NCI-H2171 treated with DMSO at 0.1 percent for 48 hours (cell line): ENCODE measurements at regions not wholly inside any gene's neighbourhood (a gene's known extent, or its start where the extent isn't known, plus 50 kb on each side); places are given as distances from the start of the nearest gene placed in this dataset.
A peak's percentile ranks its signal among the peaks of the same experiment; 100 is the strongest.
"Not testable (repeated sequence)": the region's sequence is repeated elsewhere in the genome, so short reads cannot be mapped to it uniquely, and the experiment has no call there.

Experiments used
- DNase-seq: peaks from one replicate; lab custom pipeline; 2025; lab: John Stamatoyannopoulos, UW

DNA sequence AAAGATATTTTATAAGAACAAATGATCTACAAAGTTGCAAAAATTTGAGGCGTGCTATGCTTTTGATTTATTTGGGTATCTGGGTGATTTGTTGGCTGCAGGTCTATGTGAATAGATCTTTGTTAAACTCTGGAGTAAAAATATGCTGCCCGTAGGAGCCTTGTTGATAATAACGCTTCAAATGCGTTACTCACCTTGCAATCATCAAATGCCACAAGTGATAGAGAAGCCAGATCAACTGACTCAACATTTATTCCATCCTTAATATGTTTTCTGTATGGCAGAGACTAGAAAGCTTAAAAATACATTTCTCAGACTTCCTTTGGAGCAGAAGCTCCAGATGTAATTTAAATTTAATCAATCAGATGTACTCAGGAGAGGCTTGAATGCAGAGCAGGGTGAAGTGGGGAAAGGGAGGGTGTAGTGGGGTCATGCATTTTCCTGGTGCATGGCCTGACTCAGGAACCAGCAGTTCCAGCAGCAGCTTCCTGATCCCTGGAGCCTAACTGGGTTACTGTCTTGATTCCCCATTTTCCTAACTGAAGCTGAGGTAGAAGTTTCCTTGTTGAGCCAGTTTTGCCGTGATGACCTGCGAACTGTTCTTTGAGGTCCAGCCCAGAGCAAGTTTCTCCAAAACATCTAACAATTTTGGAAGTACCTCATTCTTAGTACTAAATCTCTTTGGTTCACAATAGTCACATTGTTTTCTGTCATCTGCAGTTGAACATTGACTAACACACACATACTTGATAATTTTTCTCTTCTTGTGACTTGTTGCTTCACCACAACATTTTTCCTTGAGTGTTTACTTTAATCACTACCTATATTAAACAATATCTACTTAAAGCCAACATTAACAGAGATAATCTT, 284.7 kb upstream of the CWC22 start:
- no peak for DNase-seq

DNA sequence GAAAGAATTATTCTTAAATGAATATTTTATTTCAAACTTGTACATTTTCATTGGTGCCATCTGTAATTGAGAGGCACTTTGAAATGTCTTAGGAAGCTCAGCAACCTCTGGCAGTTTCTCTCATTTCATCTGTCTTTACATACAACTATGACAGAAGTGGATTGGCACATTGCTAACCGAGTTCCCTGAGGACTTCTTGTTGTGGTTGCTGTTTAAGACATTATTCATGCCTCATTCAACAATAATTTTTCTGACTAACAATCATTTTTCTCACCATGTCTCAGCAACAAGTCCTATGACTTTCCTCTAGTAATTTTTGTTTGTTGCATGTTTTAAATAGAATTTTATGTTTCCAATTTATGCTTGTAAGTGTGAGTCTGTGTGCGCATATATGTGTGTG, 284.0 kb upstream of the CWC22 start:
- peak; percentile 54 for DNase-seq

DNA sequence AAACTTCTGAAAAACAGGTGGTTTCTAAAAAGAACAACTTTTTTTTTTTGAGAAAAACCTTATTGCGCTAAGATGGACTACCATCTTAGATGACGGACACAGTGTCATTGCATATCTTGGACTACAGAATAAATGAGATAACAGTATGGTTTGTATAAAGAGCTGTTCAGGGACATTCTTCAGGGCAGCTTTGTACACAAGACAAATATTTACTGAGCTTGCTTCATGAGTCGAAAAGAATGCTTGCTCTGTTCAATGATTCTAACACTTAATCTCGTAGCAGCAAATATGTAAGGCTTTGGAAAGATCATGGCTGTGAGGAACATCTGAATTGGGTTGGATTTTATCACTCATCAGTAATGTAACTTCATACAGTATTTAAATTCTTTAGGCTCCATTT, 282.5 kb upstream of the CWC22 start:
- no peak for DNase-seq

DNA sequence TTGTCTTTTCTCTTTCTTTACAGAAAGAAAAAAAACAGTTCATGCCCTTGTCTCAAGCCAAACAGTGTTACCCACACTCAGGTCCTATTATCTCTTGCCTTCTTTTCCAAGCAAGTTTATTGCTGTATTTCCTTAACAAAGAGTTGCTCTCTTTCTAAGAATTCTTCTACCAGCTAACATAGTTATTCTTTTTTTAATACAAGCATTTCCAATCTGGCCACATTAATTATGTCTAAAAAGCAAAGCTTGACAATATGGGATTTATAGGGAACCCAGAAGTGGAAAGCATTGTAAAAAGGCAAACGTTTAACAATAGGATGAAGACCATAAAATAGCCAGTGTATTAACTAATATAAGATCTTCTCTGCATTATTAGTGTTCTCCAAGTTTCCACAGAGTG, 272.5 kb upstream of the CWC22 start:
- DNase-seq = no peak

DNA sequence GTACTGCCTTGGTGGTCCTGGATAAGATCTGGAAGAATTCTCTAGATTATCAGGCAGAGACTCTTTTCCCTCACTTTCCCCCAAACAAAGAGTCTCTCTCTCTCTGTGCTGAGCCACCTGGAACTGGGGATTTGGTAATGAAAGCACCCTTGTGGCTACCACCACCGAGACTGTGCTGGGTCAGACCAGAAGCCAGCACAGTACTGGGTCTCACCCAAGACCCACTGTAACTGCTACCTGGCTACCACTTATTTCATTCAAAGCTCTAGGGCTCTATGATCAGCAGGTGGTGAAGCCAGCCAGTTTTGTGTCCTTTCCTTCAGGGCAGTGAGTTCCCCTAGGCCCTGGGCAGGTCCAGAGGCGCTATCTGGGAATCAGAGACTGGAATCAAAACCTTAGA, 269.6 kb upstream of the CWC22 start:
- no peak for DNase-seq

DNA sequence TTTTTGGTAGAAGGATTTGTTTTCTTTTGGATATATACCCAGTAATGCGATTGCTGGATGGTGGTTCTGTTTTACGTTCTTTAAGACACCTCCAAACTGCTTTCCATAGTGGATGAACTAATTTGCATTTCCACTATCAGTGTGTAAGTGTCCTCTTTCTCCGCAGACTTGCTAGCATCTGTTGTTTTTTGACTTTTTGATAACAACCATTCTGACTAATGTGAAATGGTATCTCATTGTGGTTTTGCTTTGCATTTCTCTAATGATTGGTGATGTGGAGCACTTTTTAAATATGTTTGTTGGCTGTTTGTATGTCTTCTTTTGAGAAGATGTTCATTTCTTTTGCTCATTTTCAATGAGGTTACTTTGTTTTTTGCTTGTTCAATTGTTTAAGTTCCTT, 260.9 kb upstream of the CWC22 start:
- no peak for DNase-seq

DNA sequence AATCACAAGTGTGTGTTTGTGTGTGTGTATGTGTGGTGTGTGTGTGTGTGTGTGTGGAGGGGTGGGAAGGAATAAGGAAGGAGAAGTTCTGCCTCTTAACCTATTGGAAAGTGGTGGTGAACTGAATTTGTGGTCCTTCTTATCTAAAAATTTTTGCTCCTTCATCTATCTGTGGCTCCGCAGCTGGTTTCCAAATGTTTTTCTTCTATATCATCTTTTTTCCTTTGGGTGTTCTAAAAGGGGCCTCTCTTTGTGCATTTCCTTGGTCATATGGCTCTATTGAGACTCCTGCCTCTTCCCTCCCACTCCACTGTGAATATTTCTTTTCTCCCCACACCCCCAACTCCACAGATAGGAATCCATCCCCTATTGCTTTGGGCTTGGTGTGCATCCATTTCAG, 254.9 kb upstream of the CWC22 start:
- no peak for DNase-seq

DNA sequence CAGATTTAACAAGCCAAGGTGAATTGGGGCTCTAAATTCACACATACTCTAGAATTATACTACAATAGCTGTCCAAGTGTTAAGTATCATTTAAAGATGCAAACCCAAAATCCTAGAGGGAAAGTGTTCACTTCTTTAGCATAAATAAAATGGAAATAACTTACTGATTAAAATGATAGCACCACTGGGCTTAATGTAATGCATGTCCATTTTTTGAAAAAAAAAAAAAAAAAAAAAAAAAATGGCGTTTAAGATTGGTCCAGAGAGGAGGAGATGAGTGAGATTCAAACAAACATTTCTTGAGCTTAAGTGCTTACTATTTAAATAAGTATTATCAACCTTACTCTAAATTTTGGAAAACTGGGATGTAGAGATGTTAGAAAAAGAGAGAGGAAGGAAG, 251.5 kb upstream of the CWC22 start:
- no peak for DNase-seq

DNA sequence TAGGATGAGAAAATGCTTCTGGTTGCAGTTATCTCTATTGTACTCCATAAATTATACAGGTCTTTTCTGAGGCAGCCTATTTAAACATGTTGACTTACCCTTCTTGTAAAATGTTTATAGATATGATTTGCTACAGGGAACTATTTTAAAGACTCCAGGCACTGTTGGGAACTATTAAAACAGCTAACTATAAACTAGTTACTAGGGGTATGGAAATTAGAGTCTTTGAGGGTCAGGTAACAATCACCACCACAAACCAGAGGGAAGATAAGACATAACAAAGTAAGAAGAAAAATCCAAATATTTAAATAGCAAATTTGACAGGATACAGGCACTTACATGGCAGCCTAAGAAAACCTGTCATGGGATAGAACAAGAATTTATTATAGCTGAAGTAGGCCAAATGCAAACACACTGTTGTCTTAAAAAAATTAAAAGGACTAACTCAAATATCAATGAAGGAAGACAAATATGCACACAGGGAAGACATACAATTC, 251.0 kb upstream of the CWC22 start:
- DNase-seq = no peak

DNA sequence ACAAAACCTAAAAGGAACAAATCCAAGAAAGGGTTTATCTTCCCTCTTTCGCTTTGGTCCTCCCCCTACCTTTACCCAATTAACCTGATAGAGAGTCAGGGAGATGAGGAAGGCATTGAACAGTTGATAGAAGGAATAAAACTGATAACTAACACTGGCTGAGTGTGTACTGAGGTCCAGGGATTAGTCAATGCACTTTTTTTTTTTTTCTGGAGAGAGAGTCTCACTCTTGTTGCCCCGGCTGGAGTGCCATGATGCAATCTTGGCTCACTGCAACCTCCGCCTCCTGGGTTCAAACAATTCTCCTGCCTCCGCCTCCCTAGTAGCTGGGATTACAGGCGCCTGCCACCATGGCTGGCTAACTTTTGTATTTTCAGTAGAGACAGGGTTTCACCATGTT, 250.2 kb upstream of the CWC22 start:
- DNase-seq = no peak

DNA sequence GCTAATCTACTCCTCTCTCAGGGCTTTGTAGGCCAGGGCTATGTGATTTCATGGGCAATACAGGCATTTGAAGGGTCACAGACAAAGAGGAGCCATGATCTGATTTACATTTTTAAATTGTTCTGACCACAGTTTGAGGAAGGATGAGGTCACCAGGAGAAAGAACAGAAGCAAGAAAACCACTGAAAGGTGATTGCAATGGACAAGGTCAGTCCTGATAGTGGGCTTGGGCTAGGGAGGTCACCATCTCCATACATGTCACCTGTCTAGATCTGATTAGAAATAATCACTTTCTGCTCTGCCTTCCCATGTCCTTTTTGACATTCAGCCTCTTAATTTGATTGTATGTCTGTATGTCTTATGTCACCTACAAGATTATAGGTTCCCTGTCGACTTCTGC, 248.9 kb upstream of the CWC22 start:
- no peak for DNase-seq

DNA sequence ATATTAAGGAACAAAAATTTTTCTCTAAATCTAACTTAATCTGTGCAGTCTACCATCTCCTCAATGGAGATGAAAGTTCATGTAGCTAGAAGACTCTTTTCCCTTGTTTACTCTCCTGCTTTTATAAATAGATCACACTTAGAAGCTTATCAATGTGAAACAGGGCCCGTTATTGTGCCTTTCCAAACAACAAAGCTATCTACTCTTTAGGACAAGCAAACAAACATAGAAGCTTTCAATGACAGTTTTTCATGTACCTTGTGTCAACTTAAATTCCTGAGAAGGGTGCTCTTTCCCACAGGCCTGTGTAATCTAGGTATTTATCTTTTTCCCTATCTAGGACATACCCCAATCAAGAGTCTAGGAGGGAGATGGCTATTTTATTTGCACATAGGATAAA, 247.8 kb upstream of the CWC22 start:
- no peak for DNase-seq

DNA sequence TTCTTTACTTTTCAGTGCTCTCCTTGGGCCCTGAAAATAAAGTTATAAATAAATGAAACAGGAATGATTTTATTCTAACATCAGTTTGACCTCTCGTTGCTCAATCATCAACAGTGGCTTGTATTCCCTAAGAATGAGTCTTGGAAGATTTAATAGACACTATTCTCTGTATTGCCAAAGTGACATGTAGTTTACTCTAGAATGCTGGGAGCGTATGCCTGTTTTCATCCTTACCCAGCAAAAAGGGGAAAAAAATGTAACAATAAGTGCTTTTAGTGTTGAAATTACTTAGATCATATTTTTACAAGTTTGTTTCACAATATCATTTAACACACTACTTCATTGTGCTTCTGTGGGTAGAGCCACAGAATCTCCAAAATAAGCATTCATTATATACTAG, 240.6 kb upstream of the CWC22 start:
- no peak for DNase-seq

DNA sequence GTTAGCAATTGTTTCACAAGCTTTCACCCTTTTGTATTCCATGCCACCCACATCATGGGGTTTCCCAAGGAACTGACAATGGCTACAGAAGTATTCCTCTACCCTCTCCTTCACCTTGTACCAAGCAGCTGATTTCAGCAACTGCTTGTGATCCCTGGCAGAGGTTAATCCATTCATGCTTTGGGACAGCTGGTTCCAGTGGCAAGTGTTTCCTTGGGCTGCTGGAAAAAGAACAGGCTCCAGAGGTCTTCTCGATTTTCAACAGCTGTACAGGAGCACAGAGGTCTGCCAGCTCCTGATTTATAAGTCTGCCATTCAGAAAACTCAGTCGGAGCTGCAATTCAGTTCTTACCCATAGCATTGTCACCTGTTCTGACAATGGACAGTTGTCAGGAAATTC, 239.2 kb upstream of the CWC22 start:
- DNase-seq = peak; percentile 39

DNA sequence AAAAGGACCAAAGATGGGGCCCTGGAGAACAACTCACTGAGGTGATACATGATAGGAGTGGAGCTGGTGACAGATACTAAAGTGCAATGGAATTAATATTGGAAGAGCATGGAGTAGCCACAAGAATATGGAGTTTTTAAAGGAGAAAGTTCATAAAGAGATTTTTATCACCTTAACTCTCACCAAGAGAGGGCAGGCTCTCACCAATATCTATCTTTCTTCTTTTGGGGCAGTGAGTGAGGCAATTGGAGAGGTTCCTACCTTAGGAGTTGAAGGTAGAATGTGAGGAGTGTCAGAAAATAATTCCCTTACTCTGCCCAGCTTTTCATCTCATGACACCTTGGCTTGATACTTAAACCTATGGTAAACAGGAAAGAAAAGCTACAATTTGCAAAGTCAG, 233.7 kb upstream of the CWC22 start:
- peak; percentile 9 for DNase-seq

DNA sequence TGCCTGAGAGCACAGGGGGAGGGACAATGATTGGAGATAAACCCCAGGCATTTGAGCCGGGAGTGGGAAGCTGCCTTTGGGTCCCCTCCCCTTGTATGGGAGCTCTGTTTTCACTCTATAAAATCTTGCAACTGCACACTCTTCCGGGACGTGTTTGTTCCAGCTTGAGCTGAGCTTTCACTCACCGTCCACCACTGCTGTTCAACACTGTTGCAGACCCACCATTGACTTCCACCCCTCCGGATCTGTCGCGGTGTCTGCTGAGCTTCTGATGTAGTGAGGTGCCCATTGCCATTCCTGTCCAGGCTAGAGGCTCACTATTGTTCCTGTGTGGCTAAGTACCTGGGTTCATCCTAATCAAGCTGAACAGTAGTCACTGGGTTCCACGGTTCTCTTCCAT, 231.6 kb upstream of the CWC22 start:
- no peak for DNase-seq

DNA sequence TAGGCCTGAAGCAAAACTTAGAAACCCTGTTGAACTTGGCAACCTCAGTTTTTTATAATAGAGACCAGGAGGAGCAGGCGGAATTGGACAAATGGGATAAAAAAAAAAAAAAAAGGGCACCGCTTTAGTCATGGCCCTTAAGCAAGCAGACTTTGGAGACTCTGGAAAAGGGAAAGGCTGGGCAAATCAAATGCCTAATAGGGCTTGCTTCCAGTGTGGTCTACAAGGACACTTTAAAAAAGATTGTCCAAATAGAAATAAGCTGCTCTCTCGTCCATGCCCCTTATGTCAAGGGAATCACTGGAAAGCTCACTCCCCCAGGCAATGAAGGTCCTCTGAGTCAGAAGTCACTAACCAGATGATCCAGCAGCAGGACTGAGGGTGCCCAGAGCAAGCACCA, 229.0 kb upstream of the CWC22 start:
- not testable (repeated sequence) for DNase-seq

DNA sequence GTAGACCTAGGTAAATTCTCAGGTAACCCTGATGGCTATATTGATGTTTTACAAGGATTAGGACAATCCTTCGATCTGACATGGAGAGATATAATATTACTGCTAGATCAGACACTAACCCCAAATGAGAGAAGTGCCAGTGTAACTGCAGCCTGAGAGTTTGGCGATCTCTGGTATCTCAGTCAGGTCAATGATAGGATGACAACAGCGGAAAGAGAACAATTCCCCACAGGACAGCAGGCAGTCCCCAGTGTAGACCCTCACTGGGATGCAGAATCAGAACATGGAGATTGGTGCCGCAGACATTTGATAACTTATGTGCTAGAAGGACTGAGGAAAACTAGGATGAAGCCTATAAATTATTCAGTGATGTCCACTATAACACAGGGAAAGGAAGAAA, 228.4 kb upstream of the CWC22 start:
- not testable (repeated sequence) for DNase-seq

DNA sequence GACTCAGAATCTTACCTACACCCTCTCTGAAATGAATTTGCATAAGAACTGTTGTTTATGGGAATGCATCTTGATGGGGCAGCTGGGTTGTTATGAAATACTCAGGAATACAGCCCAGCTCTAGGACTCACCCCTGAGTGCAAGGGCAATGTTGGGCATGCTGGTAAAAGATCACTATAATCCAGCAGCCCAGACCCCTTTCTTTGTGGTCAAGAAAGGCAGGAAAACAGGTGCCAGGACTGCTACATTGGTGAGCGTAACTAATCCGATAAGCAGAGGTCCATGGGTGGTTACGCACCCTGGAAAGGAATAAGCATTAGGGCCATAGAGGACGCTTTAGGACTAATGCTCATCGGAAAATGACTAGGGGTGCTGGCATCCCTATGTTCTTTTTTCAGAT, 227.9 kb upstream of the CWC22 start:
- not testable (repeated sequence) for DNase-seq

DNA sequence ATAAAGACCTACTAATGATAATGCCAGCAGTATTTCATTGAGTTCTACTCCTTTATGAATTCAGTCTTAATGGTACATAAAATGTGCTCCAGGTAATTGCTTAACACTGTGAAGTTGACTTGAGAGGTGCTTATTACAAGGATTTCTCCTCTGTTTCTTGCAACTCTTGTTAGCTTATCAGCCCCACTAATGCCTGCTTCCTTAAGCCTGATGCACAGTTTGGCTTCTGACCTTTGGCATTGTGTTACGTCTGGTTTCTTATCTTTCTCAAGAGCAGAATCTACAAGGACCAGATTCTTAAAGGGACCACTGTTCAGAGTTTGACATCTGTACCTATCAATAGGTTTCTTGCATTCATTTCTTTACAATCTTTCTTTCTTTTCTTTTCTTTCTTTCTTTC, 223.9 kb upstream of the CWC22 start:
- DNase-seq = no peak

DNA sequence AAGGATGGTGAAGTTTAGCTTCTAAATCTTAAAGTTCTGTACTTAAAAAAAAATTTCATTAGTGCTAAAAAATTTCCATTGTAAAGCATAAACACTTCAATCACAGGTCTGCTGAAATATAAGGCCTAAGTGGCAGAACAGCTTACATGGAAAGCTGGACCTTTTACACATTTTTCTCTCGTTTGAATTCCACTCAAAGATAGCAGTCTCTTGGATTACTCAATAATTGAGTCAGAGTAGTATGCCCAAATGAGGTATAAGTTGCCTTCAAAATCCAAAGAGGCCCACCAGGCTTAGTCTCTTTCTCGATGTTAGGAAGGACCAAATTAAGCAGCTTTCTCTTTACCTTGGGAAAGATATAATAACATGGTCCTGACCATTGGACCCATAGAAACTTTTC, 220.4 kb upstream of the CWC22 start:
- DNase-seq = no peak

DNA sequence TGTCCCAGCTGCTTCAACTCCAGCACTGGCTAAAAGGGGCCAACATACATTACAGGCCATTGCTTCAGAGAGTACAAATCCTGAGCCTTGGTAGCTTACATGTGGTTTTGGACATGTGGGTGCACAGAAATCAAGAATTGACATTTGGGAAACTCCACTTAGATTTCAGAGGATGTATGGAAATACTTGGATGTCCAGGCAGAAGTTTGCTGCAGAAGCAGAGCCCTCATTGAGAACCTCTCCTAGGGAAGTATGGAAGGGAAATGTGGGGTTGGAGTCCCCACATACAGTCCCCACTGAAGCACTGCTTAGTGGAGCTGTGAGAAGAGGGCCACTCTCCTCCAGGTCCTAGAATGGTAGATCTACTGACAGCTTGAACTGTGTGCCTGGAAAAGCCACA, 218.0 kb upstream of the CWC22 start:
- DNase-seq = no peak

DNA sequence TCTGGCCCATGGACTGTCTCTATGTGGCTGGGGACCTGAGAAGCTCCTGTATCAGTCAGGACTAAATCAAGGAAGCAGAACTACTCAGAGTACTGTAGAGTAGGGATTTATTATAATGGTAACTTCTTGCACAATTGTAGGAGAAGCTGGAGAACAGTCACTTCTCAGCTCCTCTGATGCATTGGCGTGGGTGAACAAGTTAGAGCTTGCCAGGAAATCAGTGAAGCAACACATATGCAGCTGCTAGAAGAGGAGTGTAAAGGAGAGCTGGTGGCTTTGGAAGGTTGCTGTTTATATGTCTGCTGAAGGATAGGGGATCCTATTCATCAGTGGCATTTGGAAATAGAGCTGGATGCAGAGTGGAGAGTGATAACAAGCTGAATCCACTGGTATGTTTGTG, 215.5 kb upstream of the CWC22 start:
- peak; percentile 91 for DNase-seq

DNA sequence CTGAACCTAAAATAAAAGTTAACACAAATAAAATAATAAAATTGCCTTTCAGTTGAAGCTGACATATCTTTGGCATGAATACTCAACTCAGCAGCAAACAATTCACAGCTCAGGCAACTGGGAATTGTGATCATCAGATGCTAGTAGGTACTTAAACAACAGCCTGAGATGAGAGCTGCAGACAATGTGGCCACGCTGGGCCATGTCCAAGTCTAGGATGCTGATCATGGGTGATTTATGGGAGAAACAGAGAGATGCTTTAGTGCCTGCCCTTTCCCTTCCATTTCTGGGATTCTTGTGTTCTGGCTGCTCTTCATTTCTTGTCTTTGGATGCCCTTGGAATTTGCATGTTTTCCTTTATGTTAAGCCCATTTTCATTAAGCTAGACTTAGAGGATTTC, 212.4 kb upstream of the CWC22 start:
- no peak for DNase-seq
